ENCODE measurements at regions not wholly inside any gene's neighbourhood (a gene's known extent, or its start where the extent isn't known, plus 50 kb on each side); places are given as distances from the start of the nearest gene placed in this dataset.

DNA sequence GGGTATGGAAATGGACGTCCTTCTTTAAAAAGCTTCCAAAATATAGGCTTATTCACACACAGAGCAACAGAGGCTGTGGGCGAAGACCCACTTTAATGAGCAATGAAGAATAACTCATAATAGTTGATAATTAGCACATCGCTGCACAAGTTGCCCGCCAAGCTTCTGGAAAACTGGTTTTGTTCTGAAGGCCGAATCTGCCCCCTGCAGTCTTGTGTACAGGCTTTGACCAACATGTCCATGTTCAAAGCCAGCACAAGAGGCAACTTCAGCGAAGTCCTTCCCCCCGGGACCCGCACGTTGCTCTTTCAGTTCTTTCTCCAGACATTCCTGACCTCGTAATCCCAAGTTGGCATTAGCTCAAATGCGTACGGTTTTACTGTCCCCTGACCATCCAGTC is 73.3 kb downstream of the IRX5 start:
- TF ChIP-seq JUNB (IDR thresholded peaks at IDR 0.05; ENCODE audit: unreplicated experiment) (no peak), POLR2AphosphoS5 (IDR thresholded peaks at IDR 0.05; ENCODE audit: low read depth) (no peak), CTCF (conservative IDR thresholded peaks at IDR 0.05; ENCODE audit: low read depth in 2 of 2) (no peak), EZH2 (IDR thresholded peaks at IDR 0.05; ENCODE audit: low read depth, unreplicated experiment) (no peak), REST (IDR thresholded peaks at IDR 0.05; ENCODE audit: unreplicated experiment) (no peak), EZH2phosphoT487 (IDR thresholded peaks at IDR 0.05; ENCODE audit: unreplicated experiment) (no peak), ZNF114 (CRISPR knock-in tag; IDR thresholded peaks at IDR 0.05) (no peak), ZNF331 (CRISPR knock-in tag; IDR thresholded peaks at IDR 0.05; ENCODE audit: low read depth) (no peak), NANOG (IDR thresholded peaks at IDR 0.05; ENCODE audit: borderline replicate concordance) (no peak), CREB1 (CRISPR knock-in tag; IDR thresholded peaks at IDR 0.05; ENCODE audit: low read depth) (no peak)
- TF ChIP-seq, protein P1, sequence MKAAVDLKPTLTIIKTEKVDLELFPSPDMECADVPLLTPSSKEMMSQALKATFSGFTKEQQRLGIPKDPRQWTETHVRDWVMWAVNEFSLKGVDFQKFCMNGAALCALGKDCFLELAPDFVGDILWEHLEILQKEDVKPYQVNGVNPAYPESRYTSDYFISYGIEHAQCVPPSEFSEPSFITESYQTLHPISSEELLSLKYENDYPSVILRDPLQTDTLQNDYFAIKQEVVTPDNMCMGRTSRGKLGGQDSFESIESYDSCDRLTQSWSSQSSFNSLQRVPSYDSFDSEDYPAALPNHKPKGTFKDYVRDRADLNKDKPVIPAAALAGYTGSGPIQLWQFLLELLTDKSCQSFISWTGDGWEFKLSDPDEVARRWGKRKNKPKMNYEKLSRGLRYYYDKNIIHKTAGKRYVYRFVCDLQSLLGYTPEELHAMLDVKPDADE (IDR thresholded peaks at IDR 0.05) = no peak
